ENCODE measurements at regions not wholly inside any gene's neighbourhood (a gene's known extent, or its start where the extent isn't known, plus 50 kb on each side); places are given as distances from the start of the nearest gene placed in this dataset.

DNA sequence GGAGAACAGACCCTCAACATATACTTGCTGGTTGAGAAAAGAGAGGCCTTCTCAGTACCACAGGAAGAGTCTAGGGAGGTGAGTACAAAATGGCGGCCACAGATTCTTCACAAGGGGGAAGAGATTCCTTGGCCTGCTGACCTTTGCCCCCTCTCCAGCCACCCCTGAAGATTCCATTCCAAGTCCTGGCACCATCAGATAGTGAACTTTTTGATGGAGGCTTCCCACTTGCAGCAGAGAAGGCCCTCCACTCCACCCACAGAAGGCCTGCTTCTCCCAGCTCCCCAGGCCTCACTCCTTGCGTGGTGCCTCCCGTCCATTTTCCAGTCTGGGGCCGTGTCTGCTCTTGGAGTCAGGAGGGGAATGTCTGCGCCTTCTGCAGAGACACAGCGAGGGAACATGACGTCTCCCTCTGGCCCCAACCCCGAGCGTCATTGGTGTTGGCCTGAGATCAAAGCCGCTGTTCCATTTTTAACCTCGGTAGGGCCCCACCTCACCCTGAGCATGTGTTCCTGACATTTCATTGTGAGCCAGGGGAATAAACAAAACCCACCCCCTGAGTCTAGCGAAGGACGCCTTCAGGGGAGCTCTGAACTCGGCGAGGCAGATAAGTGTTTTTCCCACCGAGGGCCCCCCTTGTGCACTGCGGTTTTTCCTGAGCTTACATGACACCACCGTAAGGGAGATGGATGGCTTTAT lies 268.7 kb upstream of the TBX3 start:
- H3K4me3 ChIP-seq (ENCODE audit: low read depth, low read length), result no peak overlapping the region
- TF ChIP-seq, protein P1, sequence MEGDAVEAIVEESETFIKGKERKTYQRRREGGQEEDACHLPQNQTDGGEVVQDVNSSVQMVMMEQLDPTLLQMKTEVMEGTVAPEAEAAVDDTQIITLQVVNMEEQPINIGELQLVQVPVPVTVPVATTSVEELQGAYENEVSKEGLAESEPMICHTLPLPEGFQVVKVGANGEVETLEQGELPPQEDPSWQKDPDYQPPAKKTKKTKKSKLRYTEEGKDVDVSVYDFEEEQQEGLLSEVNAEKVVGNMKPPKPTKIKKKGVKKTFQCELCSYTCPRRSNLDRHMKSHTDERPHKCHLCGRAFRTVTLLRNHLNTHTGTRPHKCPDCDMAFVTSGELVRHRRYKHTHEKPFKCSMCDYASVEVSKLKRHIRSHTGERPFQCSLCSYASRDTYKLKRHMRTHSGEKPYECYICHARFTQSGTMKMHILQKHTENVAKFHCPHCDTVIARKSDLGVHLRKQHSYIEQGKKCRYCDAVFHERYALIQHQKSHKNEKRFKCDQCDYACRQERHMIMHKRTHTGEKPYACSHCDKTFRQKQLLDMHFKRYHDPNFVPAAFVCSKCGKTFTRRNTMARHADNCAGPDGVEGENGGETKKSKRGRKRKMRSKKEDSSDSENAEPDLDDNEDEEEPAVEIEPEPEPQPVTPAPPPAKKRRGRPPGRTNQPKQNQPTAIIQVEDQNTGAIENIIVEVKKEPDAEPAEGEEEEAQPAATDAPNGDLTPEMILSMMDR (IDR thresholded peaks at IDR 0.05; ENCODE audit: borderline replicate concordance, insufficient read depth, low read depth, low read length), result no peak

DNA sequence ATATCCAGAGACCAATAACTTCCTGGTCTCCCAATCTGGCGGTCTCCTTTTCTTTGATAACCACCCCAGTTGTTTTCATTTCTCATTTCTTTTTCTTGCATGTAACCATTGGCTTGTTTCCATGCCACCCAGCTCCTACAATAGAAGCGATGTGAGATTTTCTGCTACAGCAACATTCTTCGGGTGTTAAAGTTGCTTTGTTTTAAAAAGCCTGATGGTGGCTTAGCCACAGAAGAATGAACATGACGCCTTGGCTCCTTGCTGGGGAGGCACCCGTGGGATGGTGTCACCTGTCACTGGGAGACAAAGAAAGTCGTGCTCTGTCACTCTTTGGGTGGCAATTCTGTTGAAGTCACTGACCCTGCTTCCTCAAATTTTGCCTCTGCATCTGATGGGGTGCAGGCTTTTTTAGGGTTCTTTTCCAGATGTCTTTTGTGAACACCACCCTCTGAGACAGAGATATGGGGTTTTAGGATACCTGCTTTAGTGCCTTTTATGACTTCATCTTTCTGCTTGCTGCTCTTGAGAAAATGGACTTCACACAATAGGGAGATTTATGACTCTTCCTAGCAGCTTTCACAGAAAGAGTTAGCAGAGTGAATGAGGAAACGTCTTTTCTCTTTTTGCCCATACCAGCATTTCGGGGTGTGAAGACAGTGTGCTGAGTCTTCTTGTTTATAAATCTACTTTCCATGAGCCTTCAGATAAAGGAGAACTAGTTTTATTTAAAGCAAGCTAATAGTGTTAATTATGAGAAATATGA lies 265.3 kb upstream of the TBX3 start:
- TF ChIP-seq, protein P1 (IDR thresholded peaks at IDR 0.05; ENCODE audit: borderline replicate concordance, insufficient read depth, low read depth, low read length), result no peak
- H3K4me3 ChIP-seq (ENCODE audit: low read depth, low read length), result no peak overlapping the region

DNA sequence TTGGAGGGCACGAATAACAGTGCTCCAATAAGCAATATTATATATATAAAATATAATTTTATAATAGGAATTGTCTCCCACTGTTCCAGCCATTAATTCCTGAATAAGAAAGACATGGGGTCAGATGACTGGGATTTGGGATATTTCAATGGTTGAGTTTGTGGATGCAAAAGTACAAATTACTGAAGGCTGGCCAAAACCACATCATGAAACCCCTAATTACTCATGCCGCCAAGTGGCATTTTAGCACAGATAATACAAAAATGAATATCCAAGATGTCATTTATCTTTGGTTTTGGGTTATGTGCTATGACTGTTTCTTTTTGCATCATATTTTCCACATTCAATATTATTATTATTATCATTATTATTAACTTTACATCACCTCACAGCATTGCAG lies 261.4 kb upstream of the TBX3 start:
- H3K4me3 ChIP-seq (ENCODE audit: low read depth, low read length), result no peak overlapping the region
- TF ChIP-seq, protein P1 (IDR thresholded peaks at IDR 0.05; ENCODE audit: borderline replicate concordance, insufficient read depth, low read depth, low read length), result no peak

DNA sequence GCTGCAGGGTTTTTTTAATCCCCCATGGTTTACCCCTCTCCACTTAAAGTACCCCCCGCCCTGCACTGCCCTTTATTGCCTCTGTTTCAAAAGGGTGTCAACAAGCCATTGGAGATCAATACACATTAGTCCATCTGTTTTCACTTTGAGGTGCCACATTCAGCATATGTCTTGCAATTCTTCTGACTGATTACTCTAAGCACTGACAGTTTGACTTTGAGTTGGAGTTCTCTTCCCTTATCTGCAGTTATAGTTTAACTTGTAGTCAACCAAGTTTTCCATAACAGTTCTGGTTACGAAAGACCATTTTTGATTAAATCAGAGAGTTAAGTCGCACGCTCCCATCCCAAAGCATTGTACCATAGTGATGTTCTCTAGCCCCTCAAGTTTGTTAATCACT lies 260.8 kb upstream of the TBX3 start:
- TF ChIP-seq, protein P1 (IDR thresholded peaks at IDR 0.05; ENCODE audit: borderline replicate concordance, insufficient read depth, low read depth, low read length), result no peak
- H3K4me3 ChIP-seq (ENCODE audit: low read depth, low read length), result no peak overlapping the region

DNA sequence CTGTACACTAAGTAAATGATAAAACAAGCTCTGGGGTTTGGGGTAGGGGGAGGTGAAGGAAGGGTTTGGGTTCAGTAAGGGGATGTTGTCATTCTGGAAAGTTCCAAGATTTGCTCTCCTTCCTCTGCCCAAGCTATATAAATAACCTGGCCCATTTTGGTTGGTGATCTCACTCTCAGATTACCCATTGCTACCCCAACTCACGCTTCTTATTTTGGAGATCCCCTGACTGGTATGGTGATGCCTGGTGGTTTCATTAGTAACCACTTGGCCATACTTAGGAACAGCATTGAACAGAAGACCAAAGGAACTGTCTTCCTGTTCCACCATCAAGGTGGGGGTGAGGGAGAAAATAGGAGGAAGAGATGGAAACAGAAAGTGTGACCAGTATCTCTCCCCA lies 259.6 kb upstream of the TBX3 start:
- H3K4me3 ChIP-seq (ENCODE audit: low read depth, low read length), result no peak overlapping the region
- TF ChIP-seq, protein P1 (IDR thresholded peaks at IDR 0.05; ENCODE audit: borderline replicate concordance, insufficient read depth, low read depth, low read length), result no peak

DNA sequence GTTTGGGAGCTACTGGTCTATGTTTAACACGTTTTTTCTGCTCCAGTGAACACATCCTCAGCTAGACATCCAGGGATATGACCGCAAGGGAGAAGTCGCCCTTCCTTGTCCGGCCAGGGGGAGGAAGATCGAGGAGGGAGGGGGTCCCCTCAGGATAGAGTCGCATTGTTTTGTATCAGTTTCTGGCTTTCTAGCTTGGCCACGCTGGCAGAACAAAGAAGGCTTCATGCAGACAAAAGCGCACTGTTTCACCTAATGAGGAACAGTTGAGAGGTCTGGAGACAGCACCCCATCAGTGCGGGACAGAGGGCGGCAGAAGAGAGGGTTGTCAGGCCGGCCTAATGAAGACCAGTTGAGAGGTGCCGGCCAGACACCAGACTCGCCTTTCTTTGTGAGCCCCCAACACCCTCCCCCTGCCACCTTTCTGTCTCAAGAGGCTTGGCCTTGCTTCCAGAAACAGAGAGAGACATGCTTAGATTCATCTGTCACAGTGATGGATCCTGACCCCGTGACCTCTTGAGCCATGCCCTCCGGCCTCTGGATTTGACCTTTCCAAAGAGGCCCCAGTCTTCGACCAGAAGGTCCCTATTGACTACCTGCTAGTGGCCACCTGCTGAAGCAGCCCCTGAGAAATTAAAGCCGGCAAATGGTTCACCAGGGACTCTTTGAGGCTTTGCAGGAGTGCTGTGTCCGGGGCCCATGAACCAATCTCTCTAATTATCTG lies 254.7 kb upstream of the TBX3 start:
- H3K4me3 ChIP-seq (ENCODE audit: low read depth, low read length), result no peak overlapping the region

More for the DNA sequence above, 254.7 kb upstream of the TBX3 start:
- TF ChIP-seq, protein P1 (IDR thresholded peaks at IDR 0.05; ENCODE audit: borderline replicate concordance, insufficient read depth, low read depth, low read length), result no peak

Measured in GM12875 (cell line).